Astrocyte (in vitro differentiated cells and primary cell): ENCODE measurements at regions not wholly inside any gene's neighbourhood (a gene's known extent, or its start where the extent isn't known, plus 50 kb on each side); places are given as distances from the start of the nearest gene placed in this dataset.

Experiments
- EZH2 ChIP-seq: IDR thresholded peaks from 2 replicates; pipeline ENCODE4 v1.6.1; 2012; ENCODE audit warnings: mild to moderate bottlenecking, low read length, inconsistent platforms; ENCODE audit not compliant: insufficient read depth
- TF ChIP-seq, protein P1 (sequence below): IDR thresholded peaks from 2 replicates; pipeline ENCODE4 v1.5.1; 2011; ENCODE audit warnings: low read depth, mild to moderate bottlenecking, inconsistent platforms, low read length, moderate library complexity; ENCODE audit not compliant: insufficient read depth

DNA sequence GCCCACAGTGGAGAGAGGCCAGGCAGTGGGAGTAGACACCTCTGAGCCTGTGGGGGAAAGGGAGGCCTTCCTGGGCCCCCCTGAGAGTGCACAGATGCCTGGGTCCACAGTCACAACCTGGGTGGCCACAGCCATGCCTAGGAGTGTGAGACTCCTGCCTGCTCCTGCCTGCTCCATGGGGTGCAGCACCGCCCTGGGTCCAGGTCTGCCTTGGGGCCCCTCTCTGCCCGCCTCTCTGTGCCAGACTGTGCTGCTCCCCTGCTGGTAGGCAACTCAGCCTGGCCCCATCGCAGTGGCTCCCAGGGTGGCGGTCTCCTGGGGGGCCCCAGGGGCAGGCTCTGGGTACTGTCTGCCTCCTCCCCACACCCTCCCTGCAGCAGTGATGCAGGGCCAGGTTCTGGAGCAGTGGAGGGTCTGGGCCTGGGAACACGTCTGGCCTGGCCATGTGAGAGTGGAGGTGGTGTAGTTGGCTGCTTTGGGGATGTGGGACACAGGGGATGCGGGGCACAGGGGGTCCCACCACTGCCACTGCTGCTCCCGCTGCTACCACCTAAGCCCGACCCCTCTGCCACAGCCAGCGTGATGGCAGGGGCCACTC, 60.1 kb upstream of the DLX2 start:
- TF ChIP-seq, protein P1, sequence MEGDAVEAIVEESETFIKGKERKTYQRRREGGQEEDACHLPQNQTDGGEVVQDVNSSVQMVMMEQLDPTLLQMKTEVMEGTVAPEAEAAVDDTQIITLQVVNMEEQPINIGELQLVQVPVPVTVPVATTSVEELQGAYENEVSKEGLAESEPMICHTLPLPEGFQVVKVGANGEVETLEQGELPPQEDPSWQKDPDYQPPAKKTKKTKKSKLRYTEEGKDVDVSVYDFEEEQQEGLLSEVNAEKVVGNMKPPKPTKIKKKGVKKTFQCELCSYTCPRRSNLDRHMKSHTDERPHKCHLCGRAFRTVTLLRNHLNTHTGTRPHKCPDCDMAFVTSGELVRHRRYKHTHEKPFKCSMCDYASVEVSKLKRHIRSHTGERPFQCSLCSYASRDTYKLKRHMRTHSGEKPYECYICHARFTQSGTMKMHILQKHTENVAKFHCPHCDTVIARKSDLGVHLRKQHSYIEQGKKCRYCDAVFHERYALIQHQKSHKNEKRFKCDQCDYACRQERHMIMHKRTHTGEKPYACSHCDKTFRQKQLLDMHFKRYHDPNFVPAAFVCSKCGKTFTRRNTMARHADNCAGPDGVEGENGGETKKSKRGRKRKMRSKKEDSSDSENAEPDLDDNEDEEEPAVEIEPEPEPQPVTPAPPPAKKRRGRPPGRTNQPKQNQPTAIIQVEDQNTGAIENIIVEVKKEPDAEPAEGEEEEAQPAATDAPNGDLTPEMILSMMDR: no peak
- TF ChIP-seq EZH2: no peak
